Ovary (tissue), 7 donors: ENCODE measurements at regions not wholly inside any gene's neighbourhood (a gene's known extent, or its start where the extent isn't known, plus 50 kb on each side); places are given as distances from the start of the nearest gene placed in this dataset.

Experiments used
- DNase-seq, 5 donors: peaks; one replicate each; pipeline ENCODE4 v3.0.0-alpha.2; 2019 to 2020
- H3K27ac ChIP-seq, 2 donors: fragments of 200-600 bp; one replicate each; pipeline versions ENCODE4 v1.5.1 to v1.8.0; 2019 to 2022
- H3K27me3 ChIP-seq: fragments of 200-600 bp; one replicate; pipeline ENCODE4 v1.8.0; 2022
- H3K36me3 ChIP-seq: fragments of 200-600 bp; sonication (generic); one replicate; pipeline ENCODE4 v1.5.1; 2019
- H3K4me1 ChIP-seq: one replicate; pipeline ENCODE4 v1.8.1; 2013; ENCODE audit warnings: mild to moderate bottlenecking, moderate library complexity; ENCODE audit not compliant: insufficient read depth
- H3K4me3 ChIP-seq: fragments of 200-600 bp; sonication (generic); one replicate; pipeline ENCODE4 v1.5.1; 2017
- H3K9me3 ChIP-seq, 2 donors: fragments of 200-600 bp in 1 of 2; sonication (generic) in 1 of 2; one replicate each; pipeline versions ENCODE4 v1.5.1 to v1.8.1; 2013 to 2019; ENCODE audit warnings: mild to moderate bottlenecking in 1 of 2, moderate library complexity in 1 of 2
- CTCF ChIP-seq, 3 donors: fragments of 450-650 bp in 2 of 3; fragments of 200-600 bp in 1 of 3; IDR thresholded peaks; one replicate each; pipeline versions ENCODE4 v1.5.1 to v1.8.0; 2016 to 2022; ENCODE audit warnings: antibody characterized with exemption in 3 of 3, mild to moderate bottlenecking in 1 of 3
- EP300 ChIP-seq: sonication (generic); formaldehyde crosslinking; IDR thresholded peaks from one replicate; pipeline ENCODE4 v1.6.1; 2017; ENCODE audit warnings: antibody characterized with exemption
- POLR2A ChIP-seq: fragments of 450-650 bp; IDR thresholded peaks from one replicate; pipeline ENCODE4 v1.6.1; 2017; ENCODE audit warnings: antibody characterized with exemption, mild to moderate bottlenecking, moderate library complexity
- WGBS, 3 donors: extraction: QIAGEN DNeasy Blood & Tissue Kit in 1 of 3; methylation state at CpG; one replicate each; pipeline versions ENCODE4 v1.1.5 to v1.1.7; 2013 to 2017; 5-methylcytosine and 5-hydroxymethylcytosine counted together
- intact Hi-C, 4 donors: fragments of 100-400 bp; cut with DNase I; formaldehyde crosslinking; loops; one replicate each; pipeline versions ENCODE4 v1.11.0 to v1.15.1; 2022 to 2023
- donor health status: DM: no; HTN: no; CAD: no; lungs with moderate emphysema.
- donor health status: DM: no; HTN: no; CAD: no.
- donor health status: Bipolar disorder and iron deficiency.
- donor health status: DM: no; HTN: no; CAD: no.
- donor health status: DM: yes; HTN: yes; CAD: no.

GRCh38 chr2:234608946-234609345 lies 112.1 kb upstream of the ARL4C start:
- Histone ChIP-seq H3K36me3 (no peaks in the 10 kb centered on the region), H3K4me1 (no peaks in the 10 kb centered on the region), H3K4me3 (no peak overlapping the region), H3K9me3 (no peaks in the 10 kb centered on the region), H3K27me3 (no peaks in the 10 kb centered on the region), H3K27ac (no peak overlapping the region)
- intact Hi-C loops = no loop called here
- TF ChIP-seq POLR2A = no peak
- TF ChIP-seq CTCF (IDR thresholded peaks at IDR 0.05) = no peak
- no peak for TF ChIP-seq EP300
- 89 to 95% (median 92%) methylated on average over 4 of the region's 4 CpGs for WGBS, 3 donors
- DNase-seq = no peak

GRCh38 chr2:234607691-234608090 lies 110.8 kb upstream of the ARL4C start:
- H3K27me3 ChIP-seq = no peaks in the 10 kb centered on the region
- no peaks in the 10 kb centered on the region for H3K4me1 ChIP-seq
- no peak overlapping the region for H3K27ac ChIP-seq
- no peaks in the 10 kb centered on the region for H3K9me3 ChIP-seq
- intact Hi-C loops = no loop called here
- H3K4me3 ChIP-seq = no peak overlapping the region
- H3K36me3 ChIP-seq = no peaks in the 10 kb centered on the region
- no peak for DNase-seq
- 81 to 83% (median 82%) methylated on average over 8 of the region's 8 CpGs for WGBS, 3 donors
- TF ChIP-seq EP300 = no peak
- no peak for TF ChIP-seq CTCF (IDR thresholded peaks at IDR 0.05)

GRCh38 chr2:234606896-234607295 lies 110.0 kb upstream of the ARL4C start:
- Histone ChIP-seq H3K27ac (no peak overlapping the region), H3K36me3 (no peaks in the 10 kb centered on the region), H3K4me1 (no peaks in the 10 kb centered on the region), H3K4me3 (no peak overlapping the region), H3K27me3 (no peaks in the 10 kb centered on the region), H3K9me3 (no peaks in the 10 kb centered on the region)
- intact Hi-C loops = no loop called here
- 73 to 82% (median 80%) methylated on average over 7 of the region's 7 CpGs for WGBS, 3 donors
- TF ChIP-seq EP300 = no peak
- no peak for TF ChIP-seq CTCF (IDR thresholded peaks at IDR 0.05)
- TF ChIP-seq POLR2A = no peak
- no peak for DNase-seq

GRCh38 chr2:234603619-234604018 lies 106.7 kb upstream of the ARL4C start:
- Histone ChIP-seq H3K9me3 (no peaks in the 10 kb centered on the region), H3K4me3 (no peak overlapping the region), H3K27me3 (no peaks in the 10 kb centered on the region), H3K36me3 (no peaks in the 10 kb centered on the region), H3K27ac (no peak overlapping the region), H3K4me1 (no peaks in the 10 kb centered on the region)
- intact Hi-C loops = no loop called here
- DNase-seq = no peak
- no peak for TF ChIP-seq POLR2A
- no peak for TF ChIP-seq EP300
- TF ChIP-seq CTCF (IDR thresholded peaks at IDR 0.05) = no peak
- WGBS, 3 donors = 96 to 97% (median 96%) methylated on average over 4 of the region's 4 CpGs

GRCh38 chr2:234601213-234601612 lies 104.3 kb upstream of the ARL4C start:
- Histone ChIP-seq H3K4me3 (no peak overlapping the region), H3K36me3 (no peaks in the 10 kb centered on the region), H3K27ac (no peak overlapping the region), H3K9me3 (no peaks in the 10 kb centered on the region), H3K27me3 (no peaks in the 10 kb centered on the region), H3K4me1 (no peaks in the 10 kb centered on the region)
- DNase-seq = no peak
- intact Hi-C loops = no loop called here
- TF ChIP-seq EP300 (no peak), CTCF (IDR thresholded peaks at IDR 0.05) (no peak), POLR2A (no peak)
- 76 to 93% (median 85%) methylated on average over 5 of the region's 5 CpGs for WGBS, 3 donors
